GM20431 (cell line): ENCODE measurements at regions not wholly inside any gene's neighbourhood (a gene's known extent, or its start where the extent isn't known, plus 50 kb on each side); places are given as distances from the start of the nearest gene placed in this dataset.

Experiments used
- in situ Hi-C: fragments of 300-500 bp; cut with MseI, MboI; formaldehyde crosslinking; loops from one replicate; pipeline ENCODE4 v1.15.0; 2020; ENCODE audit warnings: low sequenced_read_pairs; ENCODE audit not compliant: unreplicated experiment

DNA sequence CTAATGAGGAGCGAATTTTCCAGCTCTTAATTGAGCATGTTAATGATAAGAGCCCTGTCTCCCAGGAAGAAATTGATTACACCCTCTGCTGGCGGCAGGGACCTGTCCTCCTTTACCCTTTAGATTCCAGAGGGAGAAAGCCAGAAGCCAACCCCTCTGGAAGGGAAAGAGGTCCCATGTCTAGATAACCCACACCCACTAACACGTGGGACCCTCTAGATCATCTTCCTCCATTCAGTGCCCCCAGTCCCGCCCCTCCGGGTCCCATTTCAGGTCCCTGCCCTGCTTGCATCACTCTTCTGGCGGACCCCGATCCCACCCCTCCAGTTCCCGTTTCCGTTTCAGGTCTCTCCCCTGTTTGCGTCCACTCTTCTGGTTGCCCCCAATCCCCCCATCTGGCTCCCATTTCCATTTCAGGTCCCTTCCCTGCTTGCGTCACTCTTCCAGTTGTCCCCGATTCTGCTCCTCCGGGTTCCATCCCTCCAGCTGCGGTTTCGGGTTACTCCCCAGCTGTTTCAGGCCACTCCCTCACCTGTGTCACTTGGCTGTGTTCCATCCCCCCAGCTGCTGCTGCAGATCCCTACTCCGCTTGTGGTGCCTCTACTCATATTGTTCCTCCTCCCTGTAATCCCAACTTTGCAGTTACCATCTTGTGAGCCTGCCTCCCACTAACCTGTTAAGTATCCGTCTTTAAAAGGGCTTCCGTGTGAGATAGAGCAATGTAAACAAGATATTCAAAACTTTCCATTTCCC is 202.4 kb downstream of the SH2D4B start:
- in situ Hi-C loops, result no loop called here

- in situ Hi-C loops, result no loop called here
Observed at GRCh38 chr10:80741278-80741677, 203.6 kb downstream of the SH2D4B start.

GRCh38 chr10:80750268-80750667 is 212.6 kb downstream of the SH2D4B start:
- in situ Hi-C loops, result no loop called here

DNA sequence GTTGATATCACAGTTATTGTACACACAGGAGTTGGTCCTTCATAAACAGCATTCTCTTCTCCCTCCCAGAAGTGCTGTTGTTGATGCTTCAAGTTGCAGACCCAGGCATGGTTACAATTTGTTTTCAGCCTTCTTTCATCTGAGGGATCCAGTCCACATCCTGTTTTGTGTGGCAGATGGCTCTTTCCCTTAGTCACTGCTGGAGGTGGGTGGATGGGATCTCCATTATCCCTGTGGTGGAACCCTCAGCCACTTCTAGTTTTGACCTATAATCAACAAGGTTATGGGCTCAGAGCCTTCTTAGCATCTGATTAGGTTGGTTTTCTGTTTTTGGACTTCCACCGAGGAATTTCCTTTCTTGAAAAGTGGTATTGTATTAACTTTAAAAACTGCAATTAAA is 214.2 kb downstream of the SH2D4B start:
- in situ Hi-C loops, result no loop called here

DNA sequence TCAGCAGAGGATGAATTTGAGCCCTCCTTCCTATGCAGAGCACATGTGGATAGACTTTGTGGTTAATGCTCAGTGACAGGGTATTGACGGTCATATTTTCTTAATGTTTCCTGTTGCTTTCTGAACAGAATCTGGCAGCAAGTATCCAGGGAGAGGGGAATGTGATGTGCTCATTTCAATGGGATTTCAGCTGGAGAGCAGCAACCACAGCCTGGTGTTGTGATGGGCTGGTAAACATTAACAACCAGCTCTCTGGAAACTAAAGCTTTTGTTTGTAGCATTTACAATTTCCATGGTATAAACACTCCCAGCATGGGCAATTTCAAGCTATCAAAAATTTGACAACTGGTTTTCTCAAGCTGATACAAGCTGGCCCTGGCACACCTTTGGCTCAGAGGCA is 215.9 kb downstream of the SH2D4B start:
- in situ Hi-C loops, result no loop called here

DNA sequence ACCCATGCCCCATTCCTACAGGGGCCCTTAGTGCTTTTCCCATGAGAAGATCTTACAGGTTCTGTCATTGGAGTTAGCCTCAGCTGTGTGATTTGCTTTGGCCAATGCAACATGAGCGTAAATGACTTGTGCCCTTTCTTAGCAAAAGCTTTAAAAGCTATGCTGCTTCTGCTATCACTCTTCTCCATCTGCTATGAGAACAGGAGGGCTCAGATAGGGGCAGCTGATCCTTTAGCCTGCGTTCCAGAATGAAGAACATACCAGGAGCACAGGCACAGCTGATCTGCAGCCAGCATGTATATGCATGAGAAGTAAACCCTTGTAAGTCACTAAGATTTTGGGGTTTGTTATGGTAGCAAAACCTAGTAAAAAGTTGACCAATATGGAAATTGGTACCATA is 218.2 kb downstream of the SH2D4B start:
- in situ Hi-C loops, result no loop called here

DNA sequence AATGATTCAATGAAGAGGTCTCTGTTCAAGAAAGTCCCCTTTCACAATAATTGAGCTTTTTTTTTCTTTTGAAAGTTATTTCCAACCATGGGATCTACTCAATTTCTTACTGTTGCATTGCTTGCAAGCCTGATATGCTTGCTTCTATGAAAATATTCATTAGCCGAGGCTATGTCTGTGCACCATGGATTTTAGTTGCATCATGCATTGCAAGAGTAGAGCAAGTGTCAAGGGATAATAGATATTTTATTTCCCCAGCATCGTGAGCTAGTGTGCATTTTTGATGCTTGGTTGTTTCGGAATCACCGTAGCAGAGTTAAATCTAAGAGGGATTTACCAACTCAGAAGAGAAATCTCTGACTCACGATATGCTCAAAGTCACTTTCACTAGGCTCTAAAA is 222.0 kb downstream of the SH2D4B start:
- in situ Hi-C loops, result no loop called here

- in situ Hi-C loops, result no loop called here
Observed at GRCh38 chr10:80760914-80761371, 223.2 kb downstream of the SH2D4B start.

- in situ Hi-C loops, result no loop called here
Observed at GRCh38 chr10:80767963-80768362, 230.3 kb downstream of the SH2D4B start.

DNA sequence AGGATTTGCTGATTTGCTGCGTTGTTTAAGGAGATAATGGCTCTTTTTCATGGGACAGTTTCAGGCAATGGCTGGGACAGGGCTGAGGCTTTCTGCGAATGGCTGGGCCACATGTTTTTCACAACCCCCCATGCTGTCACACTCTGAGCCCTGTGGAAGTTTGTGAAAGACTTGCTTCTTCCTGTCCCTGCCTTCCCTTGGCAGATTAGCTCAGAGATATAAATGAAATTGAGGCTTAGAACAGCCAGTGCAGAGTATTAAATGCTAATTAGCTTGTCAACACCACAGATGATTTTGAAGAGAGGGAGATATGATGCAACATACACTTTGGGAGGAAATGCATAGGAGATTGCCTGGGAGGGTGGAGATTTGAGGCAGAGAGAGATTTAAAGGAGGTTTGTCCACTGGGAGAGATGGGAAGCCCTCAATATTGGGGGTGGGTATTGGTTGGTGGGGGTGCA is 232.0 kb downstream of the SH2D4B start:
- in situ Hi-C loops, result no loop called here

- in situ Hi-C loops, result no loop called here
Observed at GRCh38 chr10:80770239-80770638, 232.5 kb downstream of the SH2D4B start.

GRCh38 chr10:80771285-80771684 is 233.6 kb downstream of the SH2D4B start:
- in situ Hi-C loops, result no loop called here

- in situ Hi-C loops, result no loop called here
Observed at GRCh38 chr10:80771902-80772555, 234.3 kb downstream of the SH2D4B start.

DNA sequence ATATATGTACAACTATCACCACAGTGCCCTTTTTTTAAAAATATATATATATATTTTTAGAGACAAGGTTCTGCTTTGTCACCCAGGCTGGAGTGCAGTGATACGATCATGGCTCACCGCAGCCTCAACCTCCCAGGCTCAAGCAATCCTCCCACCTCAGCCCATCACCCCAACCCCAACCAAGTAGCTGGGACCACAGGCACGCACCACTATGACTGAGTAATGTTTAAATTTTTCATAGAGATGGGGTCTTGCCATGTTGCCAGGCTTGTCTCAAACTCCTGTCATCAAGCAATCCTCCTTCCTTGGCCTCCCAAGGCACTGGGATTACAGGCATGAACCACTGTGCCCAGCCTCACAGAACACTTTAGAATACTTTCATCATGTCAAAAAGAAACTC is 234.9 kb downstream of the SH2D4B start:
- in situ Hi-C loops, result no loop called here

- in situ Hi-C loops, result no loop called here
Observed at GRCh38 chr10:80784695-80785094, 247.0 kb downstream of the SH2D4B start.

DNA sequence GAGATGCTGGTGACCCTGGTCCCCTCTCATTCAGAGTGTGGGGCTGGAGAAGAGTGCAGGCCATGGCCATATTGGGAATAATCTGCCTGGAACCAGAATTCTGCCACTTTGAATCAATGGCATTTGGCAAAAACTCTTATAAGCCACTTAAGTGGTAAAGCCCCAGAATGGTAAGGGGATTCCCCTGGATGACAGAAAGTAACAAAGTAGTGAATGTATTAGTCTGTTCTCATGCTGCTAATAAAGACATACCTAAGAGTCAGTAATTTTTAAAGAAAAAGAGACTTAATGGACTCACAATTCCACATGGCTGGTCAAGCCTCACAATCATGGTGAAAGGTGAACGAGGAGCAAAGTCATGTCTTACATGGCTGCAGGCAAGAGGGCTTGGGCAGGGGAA is 248.6 kb downstream of the SH2D4B start:
- in situ Hi-C loops, result no loop called here

GRCh38 chr10:80787952-80788351 is 250.2 kb downstream of the SH2D4B start:
- in situ Hi-C loops, result no loop called here

GRCh38 chr10:80794994-80795393 is 257.3 kb downstream of the SH2D4B start:
- in situ Hi-C loops, result no loop called here

DNA sequence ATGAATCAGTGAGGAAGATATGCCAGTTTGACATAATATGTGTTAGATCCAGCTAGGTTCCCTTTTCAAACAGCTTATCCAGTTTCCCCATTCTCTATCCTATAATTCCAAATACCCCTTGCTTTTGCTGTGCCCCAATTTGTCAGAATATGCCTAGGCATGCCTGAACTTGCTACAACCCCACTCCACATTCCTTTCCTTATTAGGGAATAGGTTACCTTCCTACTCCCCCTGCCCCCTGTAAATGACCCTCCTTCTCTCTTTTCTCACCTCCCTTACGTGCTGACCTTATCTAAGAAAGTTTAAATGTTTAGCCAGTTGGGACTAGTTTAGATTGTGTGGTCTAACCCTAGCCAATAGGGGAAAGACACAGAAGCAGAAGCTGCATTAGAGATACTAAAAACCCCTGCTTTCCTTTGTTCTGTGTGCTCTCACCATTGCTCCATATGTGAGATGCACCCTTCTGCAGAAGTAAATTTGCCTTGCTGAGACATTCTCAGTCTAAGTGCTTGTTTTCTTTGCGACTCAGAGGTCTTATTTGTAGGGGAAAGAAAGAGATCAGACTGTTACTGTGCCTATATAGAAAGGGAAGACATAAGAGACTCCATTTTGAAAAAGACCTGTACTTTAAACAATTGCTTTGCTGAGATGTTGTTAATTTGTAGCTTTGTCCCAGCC is 267.8 kb downstream of the SH2D4B start:
- in situ Hi-C loops, result no loop called here

- in situ Hi-C loops, result no loop called here
Observed at GRCh38 chr10:80814147-80814652, 276.5 kb downstream of the SH2D4B start.

DNA sequence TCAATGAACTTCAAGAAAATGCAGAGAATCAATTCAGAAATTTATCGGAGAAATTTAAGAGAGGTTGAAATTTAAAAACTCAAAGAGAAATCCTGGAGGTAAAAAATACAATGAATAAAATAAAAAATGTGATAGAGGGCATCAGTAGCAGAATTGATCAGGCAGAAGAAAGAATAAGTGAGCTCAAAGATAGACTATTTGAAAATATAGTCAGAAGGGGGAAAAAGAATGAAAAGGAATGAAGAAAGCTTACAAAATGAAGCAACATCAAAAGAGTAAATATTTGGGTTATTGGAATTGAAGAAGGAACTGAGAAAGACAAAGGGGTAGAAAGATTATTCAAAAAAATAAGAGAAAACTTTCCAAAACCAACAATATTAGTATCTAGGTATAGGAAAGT is 291.4 kb downstream of the SH2D4B start:
- in situ Hi-C loops, result no loop called here
